HG03139 (cell line): ENCODE measurements at regions not wholly inside any gene's neighbourhood (a gene's known extent, or its start where the extent isn't known, plus 50 kb on each side); places are given as distances from the start of the nearest gene placed in this dataset.

Experiments
- ATAC-seq: cut with Tn5 transposase; IDR thresholded peaks from one replicate; pipeline ENCODE4 v1.9.1; 2021; ENCODE audit not compliant: unreplicated experiment

DNA sequence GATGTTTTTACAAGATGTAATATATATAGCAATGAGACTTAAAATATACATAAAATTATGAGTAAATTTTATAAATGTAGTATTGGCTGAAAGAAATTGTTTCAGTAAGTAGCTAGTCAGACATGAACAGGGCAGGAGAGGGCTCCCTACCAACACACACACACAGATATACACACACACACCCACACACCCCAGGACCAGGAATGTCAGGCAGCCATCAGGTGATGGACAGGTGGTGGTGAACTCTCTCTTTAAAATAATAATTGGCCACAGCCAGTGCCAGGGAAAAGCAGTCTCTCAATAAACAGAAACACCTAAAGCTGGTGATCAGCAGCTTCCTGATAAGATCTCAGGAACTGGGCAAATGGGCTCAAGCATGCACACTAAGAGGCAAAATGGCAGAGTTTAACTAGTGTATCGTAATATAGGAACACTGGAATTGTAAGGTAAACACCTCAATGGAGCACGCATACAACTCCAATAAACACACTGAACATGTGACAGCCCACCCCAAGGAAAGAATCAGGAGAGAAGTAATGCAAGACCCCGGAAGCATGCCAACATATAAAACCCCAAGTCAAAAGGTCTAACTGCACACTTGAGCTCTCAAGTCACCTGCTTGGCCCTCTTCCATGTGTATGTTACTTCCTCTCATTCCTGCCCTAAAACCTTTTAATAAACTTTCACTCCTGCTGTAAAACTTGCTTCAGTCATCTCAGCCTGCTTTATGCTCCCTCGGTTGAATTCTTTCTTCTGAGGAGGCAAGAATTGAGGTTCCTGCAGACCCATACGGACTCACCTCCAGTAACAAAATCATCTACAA, 1034.1 kb upstream of the SEMA6D start:
- ATAC-seq = no peak

DNA sequence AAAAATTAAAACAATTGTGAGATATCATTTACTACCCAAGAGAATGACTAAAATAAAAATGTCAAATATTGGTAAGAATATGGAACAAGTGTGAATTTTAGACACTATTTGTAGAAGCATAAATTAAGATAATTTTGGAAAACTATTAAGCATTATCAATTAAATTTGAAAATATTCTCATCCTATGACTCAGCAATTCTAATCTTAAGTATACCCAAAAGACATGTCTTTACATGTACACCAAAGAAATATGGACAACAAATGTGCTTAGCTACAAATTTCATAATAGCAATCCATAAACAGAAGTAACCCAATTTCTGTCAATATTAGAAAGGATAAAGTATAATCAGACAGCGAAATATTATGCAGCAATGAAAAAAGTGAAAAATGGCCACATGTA, 1032.2 kb upstream of the SEMA6D start:
- no peak for ATAC-seq

- ATAC-seq = no peak
These were observed 1031.6 kb upstream of the SEMA6D start for GRCh38 chr15:46685681-46686080.

- ATAC-seq = no peak
These were observed 1021.0 kb upstream of the SEMA6D start for GRCh38 chr15:46696281-46696680.

DNA sequence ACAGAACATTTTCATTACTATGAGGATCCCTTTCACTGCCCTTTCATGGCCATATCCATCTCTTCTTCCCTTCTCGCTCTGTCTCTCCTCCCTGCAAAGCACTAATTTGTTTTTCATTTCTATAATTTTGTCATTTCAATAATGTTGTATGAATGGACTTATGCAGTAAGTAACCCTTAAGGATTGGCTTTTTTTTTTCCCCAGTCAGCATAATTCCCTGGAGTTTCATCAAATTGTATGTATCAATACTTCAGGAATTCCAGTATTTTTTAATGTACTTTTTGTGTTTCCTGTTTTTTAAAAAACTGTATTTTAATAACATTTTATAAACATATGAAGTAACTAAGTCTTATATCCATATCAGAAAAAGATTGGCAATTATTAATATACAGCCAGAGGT, 1016.0 kb upstream of the SEMA6D start:
- no peak for ATAC-seq

GRCh38 chr15:46701896-46702295, 1015.4 kb upstream of the SEMA6D start:
- ATAC-seq = no peak

GRCh38 chr15:46703020-46703861, 1014.1 kb upstream of the SEMA6D start:
- no peak for ATAC-seq

DNA sequence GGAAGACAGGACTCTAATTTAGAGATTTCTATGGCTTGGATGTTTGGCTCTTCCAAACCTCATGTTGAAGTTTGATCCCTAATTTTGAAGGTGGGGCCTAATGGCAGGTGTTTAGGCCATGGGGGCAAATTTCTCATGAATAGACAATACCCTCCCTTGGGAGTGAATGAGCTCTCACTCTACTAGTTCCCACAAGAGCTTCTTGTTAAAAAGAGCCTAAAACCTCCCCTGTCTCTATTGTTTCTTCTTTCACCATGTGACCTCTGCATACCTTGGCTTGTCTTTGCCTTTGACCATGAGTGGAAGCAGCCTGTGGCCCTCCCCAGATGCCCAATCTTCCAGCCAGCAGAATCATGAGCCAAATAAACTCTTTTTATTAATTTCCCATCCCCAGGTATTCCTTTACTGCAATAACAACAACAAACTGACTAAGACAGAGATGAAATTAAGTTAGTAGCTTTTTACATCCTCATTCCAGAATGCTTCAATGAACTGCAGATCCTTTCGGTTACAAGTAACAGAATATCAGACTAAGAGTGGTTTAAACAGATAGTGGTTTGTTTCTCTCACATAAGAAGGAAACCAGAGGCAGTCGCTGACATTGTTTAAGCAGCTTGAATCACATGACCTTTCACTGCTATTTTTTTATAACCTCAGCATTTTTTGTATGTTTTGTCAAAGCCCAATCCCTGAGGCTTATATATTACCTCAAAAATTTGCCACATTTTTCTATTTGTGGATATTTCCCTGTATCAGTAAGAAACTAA, 1013.3 kb upstream of the SEMA6D start:
- no peak for ATAC-seq

DNA sequence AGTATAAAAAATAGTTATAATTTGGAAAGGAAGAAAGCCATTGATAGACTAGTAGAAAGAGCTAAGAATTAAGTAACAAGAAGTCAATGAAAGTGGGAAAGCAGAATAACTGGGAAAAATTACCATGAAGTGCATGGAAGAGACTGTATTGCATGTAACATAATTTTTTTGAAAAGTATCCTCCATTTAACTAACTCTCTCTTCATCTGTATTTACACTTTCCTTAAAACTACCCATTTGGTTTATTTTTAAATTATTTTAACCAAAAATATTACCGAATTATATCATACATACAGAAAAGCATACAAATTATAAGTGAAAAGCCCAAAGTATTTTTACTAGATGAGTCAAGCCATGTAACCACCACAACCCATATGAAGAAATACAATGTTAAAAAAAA, 1009.9 kb upstream of the SEMA6D start:
- ATAC-seq = no peak

GRCh38 chr15:46708226-46708625, 1009.1 kb upstream of the SEMA6D start:
- no peak for ATAC-seq

GRCh38 chr15:46709460-46710083, 1007.7 kb upstream of the SEMA6D start:
- no peak for ATAC-seq

- no peak for ATAC-seq
These were observed 1006.8 kb upstream of the SEMA6D start for GRCh38 chr15:46710401-46710960.

DNA sequence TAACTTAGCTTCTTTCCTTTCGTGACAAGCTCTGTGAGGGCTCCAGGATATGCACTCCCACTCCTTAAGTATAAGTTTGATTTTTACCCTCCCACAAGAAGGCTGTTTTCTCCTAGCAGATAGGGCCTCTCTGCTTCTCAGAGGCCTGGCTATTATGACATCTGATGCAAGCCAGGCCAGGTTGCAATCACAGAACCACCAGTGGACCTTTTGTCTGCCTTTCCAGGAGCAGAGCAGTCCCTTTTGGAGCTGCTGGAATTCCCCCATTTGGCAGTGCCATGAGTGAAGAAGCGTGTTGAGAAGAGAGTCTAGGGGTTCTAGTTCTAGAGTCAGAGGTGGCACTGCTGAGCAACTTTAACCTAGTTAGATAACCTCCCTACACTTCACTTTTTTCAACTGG, 1004.3 kb upstream of the SEMA6D start:
- no peak for ATAC-seq

DNA sequence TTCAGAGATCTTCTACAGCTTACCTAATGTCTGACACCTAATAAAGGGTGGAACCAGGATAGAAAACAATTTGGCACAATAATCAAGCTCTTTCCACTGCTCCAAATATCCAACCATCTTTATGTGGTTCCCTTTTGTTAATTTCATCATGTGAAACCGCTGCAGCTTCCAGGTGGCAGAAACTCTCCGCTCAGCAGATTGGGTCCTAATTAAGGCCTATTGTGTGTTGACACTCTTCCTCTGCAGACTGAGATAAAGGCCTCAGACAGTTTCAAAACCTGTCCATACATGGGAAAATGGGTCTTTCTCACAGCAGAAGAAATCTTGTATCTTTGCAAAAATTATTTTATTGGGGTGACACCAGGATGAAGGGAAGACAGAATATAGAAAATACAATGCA, 1002.4 kb upstream of the SEMA6D start:
- no peak for ATAC-seq

- no peak for ATAC-seq
These were observed 994.0 kb upstream of the SEMA6D start for GRCh38 chr15:46723308-46723707.

GRCh38 chr15:46732060-46732459, 985.2 kb upstream of the SEMA6D start:
- no peak for ATAC-seq

DNA sequence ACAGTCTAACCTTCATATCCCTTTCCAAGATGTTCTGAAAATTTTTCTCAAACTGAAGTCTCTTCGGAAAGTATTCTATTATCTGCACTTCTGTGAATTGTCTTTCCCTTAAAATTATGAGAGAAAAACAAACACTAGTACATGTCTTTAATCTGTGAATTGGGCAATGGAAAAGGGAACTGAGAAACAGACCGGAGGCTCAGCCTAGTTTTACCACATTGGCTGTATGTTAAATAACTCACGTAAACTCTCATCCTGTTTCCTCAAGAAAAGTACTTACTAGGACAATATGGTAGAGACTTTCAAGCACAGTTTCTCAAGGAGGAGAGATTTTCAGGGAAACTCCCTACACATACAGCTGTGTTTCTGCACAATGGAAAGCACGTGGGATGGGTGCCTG, 982.2 kb upstream of the SEMA6D start:
- no peak for ATAC-seq

DNA sequence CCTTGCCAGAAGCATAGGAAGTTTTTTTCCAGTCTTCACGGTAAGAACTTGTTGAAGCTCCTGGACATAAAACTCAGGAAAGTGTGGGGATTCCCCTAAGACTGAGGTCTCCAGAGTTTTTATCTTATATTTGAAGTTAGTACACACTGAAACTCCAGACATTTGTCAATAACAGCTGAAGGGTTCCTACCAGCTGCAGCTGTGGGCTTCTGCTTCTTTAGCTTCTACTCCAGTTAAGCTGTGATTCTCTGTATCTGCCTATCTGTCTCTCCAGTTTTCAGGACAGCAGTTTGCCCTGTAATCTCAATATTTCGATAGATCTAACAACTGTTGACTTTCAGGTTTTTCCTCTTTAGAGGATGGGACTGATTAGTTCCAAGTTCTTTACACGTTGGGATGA, 966.0 kb upstream of the SEMA6D start:
- ATAC-seq = no peak

- no peak for ATAC-seq
These were observed 963.4 kb upstream of the SEMA6D start for GRCh38 chr15:46753946-46754345.

DNA sequence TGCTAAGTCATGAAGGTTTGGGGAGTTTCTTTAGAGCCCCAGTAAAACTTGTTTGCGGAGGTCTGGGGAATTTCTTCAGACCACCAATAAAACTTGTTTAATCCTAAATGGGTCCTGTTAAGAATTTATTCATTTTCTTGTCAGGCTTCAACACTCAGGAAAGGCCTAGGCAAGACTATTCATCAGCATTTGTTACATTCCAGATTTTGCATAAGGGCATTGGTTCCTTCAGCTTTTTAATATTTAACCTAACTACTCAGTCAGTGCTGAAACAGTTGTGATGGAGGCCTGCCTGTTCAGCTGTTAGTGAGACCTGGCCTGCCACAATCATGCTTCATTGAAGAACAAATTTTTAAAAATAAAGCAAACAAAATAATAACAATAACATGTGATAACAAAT, 954.2 kb upstream of the SEMA6D start:
- ATAC-seq = no peak

DNA sequence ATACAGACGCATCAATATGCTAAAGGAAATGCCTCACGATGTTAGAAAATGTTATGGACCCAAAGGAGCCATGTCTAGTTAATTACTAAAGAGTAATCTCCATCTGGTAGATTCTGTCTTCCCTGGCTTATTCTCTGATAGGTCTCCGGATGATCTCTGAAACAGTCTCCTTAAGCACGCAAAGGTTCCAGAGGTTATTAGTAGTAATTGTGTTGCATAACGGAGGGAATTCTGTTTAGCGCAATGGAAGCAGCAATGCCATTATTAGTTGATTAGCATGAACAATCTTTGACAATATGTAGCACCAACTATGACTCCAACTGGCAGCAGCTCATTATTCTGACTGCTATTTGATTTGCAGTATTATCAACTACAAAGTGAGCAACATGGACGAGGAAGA, 952.5 kb upstream of the SEMA6D start:
- no peak for ATAC-seq
